ENCODE measurements at regions not wholly inside any gene's neighbourhood (a gene's known extent, or its start where the extent isn't known, plus 50 kb on each side); places are given as distances from the start of the nearest gene placed in this dataset.

- no peak overlapping the region for H3K4me3 Mint-ChIP-seq
- H3K9me3 Mint-ChIP-seq, result no peaks in the 10 kb centered on the region
- no peak overlapping the region for H3K27ac Mint-ChIP-seq
- no peaks in the 10 kb centered on the region for H3K4me1 Mint-ChIP-seq (ENCODE audit: unreplicated experiment)
- no peak for TF ChIP-seq CTCF (conservative IDR thresholded peaks at IDR 0.05)
- no peaks in the 10 kb centered on the region for H3K27me3 Mint-ChIP-seq
- H3K36me3 Mint-ChIP-seq, result no peaks in the 10 kb centered on the region
- DNase-seq (ENCODE audit: extremely low spot score, unreplicated experiment), result no peak
Measured at GRCh38 chr6:102215425-102215824, 821.9 kb downstream of the GRIK2 start.

GRCh38 chr6:102216232-102216631 lies 822.7 kb downstream of the GRIK2 start:
- Mint-ChIP-seq H3K27me3 (no peaks in the 10 kb centered on the region), H3K27ac (no peak overlapping the region), H3K36me3 (no peaks in the 10 kb centered on the region), H3K4me3 (no peak overlapping the region), H3K4me1 (ENCODE audit: unreplicated experiment) (no peaks in the 10 kb centered on the region), H3K9me3 (no peaks in the 10 kb centered on the region)
- TF ChIP-seq CTCF (conservative IDR thresholded peaks at IDR 0.05), result no peak
- DNase-seq (ENCODE audit: extremely low spot score, unreplicated experiment), result no peak

GRCh38 chr6:102223942-102224341 lies 830.4 kb downstream of the GRIK2 start:
- Mint-ChIP-seq H3K4me3 (no peak overlapping the region), H3K27ac (no peak overlapping the region), H3K4me1 (ENCODE audit: unreplicated experiment) (no peaks in the 10 kb centered on the region), H3K27me3 (no peaks in the 10 kb centered on the region), H3K36me3 (no peaks in the 10 kb centered on the region), H3K9me3 (no peaks in the 10 kb centered on the region)
- DNase-seq (ENCODE audit: extremely low spot score, unreplicated experiment), result no peak
- TF ChIP-seq CTCF (conservative IDR thresholded peaks at IDR 0.05), result no peak

- Mint-ChIP-seq H3K9me3 (no peaks in the 10 kb centered on the region), H3K36me3 (no peaks in the 10 kb centered on the region), H3K4me3 (no peak overlapping the region), H3K27ac (no peak overlapping the region), H3K27me3 (no peaks in the 10 kb centered on the region), H3K4me1 (ENCODE audit: unreplicated experiment) (no peaks in the 10 kb centered on the region)
- no peak for TF ChIP-seq CTCF (conservative IDR thresholded peaks at IDR 0.05)
- no peak for DNase-seq (ENCODE audit: extremely low spot score, unreplicated experiment)
Measured at GRCh38 chr6:102229271-102229670, 835.8 kb downstream of the GRIK2 start.

All from type B pancreatic cell (in vitro differentiated cells).